GM08714 (cell line): ENCODE measurements at regions not wholly inside any gene's neighbourhood (a gene's known extent, or its start where the extent isn't known, plus 50 kb on each side); places are given as distances from the start of the nearest gene placed in this dataset.
A peak's percentile ranks its signal among the peaks of the same experiment; 100 is the strongest.

Experiments used
- H3K4me3 ChIP-seq: fragments of 200-500 bp; sonication (Bioruptor generic); 2 replicates; pipeline ENCODE4 v1.5.1; 2014; ENCODE audit warnings: mild to moderate bottlenecking, low read length, inconsistent platforms
- ZNF274 ChIP-seq: IDR thresholded peaks from 2 replicates; pipeline ENCODE4 v1.6.1; 2012; ENCODE audit warnings: mild to moderate bottlenecking, low read depth, low read length

- TF ChIP-seq ZNF274, result no peak
- no peak overlapping the region for H3K4me3 ChIP-seq
These were observed 61.9 kb downstream of the EXOSC2 start for GRCh38 chr9:130755377-130756007.

GRCh38 chr9:130756037-130756436 lies 62.5 kb downstream of the EXOSC2 start:
- no peak for TF ChIP-seq ZNF274
- no peak overlapping the region for H3K4me3 ChIP-seq

GRCh38 chr9:130756455-130757152 lies 63.0 kb downstream of the EXOSC2 start:
- TF ChIP-seq ZNF274, result no peak
- H3K4me3 ChIP-seq, result no peak overlapping the region

- H3K4me3 ChIP-seq, result no peak overlapping the region
- TF ChIP-seq ZNF274, result no peak
These were observed 66.2 kb downstream of the EXOSC2 start for GRCh38 chr9:130759738-130760137.

GRCh38 chr9:130763331-130764171 lies 70.0 kb downstream of the EXOSC2 start:
- no peak for TF ChIP-seq ZNF274
- H3K4me3 ChIP-seq, result no peak overlapping the region

GRCh38 chr9:130765137-130766020 lies 69.7 kb upstream of the ABL1 start:
- no peak for TF ChIP-seq ZNF274
- H3K4me3 ChIP-seq, result peak overlapping the region; percentile 30; the same call in 1 of the 2 replicates

- no peak overlapping the region; the same call in 1 of the 2 replicates for H3K4me3 ChIP-seq
- no peak for TF ChIP-seq ZNF274
These were observed 68.8 kb upstream of the ABL1 start for GRCh38 chr9:130766021-130766926.

- H3K4me3 ChIP-seq, result no peak overlapping the region
- TF ChIP-seq ZNF274, result no peak
These were observed 68.1 kb upstream of the ABL1 start for GRCh38 chr9:130766927-130767307.

GRCh38 chr9:130768265-130768664 lies 66.8 kb upstream of the ABL1 start:
- TF ChIP-seq ZNF274, result no peak

GRCh38 chr9:130768891-130769403 lies 66.1 kb upstream of the ABL1 start:
- no peak overlapping the region for H3K4me3 ChIP-seq

More at GRCh38 chr9:130768265-130768664, 66.8 kb upstream of the ABL1 start:
- no peak overlapping the region for H3K4me3 ChIP-seq

GRCh38 chr9:130770093-130770492 lies 65.0 kb upstream of the ABL1 start:
- H3K4me3 ChIP-seq, result no peak overlapping the region
- no peak for TF ChIP-seq ZNF274

More at GRCh38 chr9:130768891-130769403, 66.1 kb upstream of the ABL1 start:
- no peak for TF ChIP-seq ZNF274

- TF ChIP-seq ZNF274, result no peak
- H3K4me3 ChIP-seq, result no peak overlapping the region
These were observed 64.2 kb upstream of the ABL1 start for GRCh38 chr9:130770679-130771442.

GRCh38 chr9:130772185-130772584 lies 62.9 kb upstream of the ABL1 start:
- TF ChIP-seq ZNF274, result no peak

More at GRCh38 chr9:130772185-130772584, 62.9 kb upstream of the ABL1 start:
- no peak overlapping the region for H3K4me3 ChIP-seq
